Endodermal cell (in vitro differentiated cells): ENCODE measurements at regions not wholly inside any gene's neighbourhood (a gene's known extent, or its start where the extent isn't known, plus 50 kb on each side); places are given as distances from the start of the nearest gene placed in this dataset.

Experiments used
- DNase-seq: peaks from one replicate; pipeline ENCODE4 v3.0.0-alpha.2; 2017
- H3K27ac ChIP-seq: 2 replicates; pipeline ENCODE4 v1.5.1; 2013; ENCODE audit warnings: mild to moderate bottlenecking, low read depth, low read length, moderate library complexity
- H3K27me3 ChIP-seq: 2 replicates; pipeline ENCODE4 v1.6.1; 2013; ENCODE audit warnings: mild to moderate bottlenecking, low read length, moderate library complexity; ENCODE audit not compliant: insufficient read depth, control insufficient read depth, poor library complexity, severe bottlenecking
- H3K36me3 ChIP-seq: 2 replicates; pipeline ENCODE4 v1.7.0; 2013; ENCODE audit warnings: mild to moderate bottlenecking, low read length, moderate library complexity; ENCODE audit not compliant: control insufficient read depth, insufficient read depth
- H3K4me1 ChIP-seq: one replicate; pipeline ENCODE4 v1.7.0; 2013; ENCODE audit warnings: low read length; ENCODE audit not compliant: control insufficient read depth, insufficient read depth
- H3K4me3 ChIP-seq: 2 replicates; pipeline ENCODE4 v1.5.1; 2013; ENCODE audit warnings: mild to moderate bottlenecking, low read length, moderate library complexity
- H3K9ac ChIP-seq: 2 replicates; pipeline ENCODE4 v1.6.1; 2013; ENCODE audit warnings: mild to moderate bottlenecking, low read length, moderate library complexity; ENCODE audit not compliant: poor library complexity, severe bottlenecking; ENCODE audit errors: extremely low read depth
- H3K9me3 ChIP-seq: 2 replicates; pipeline ENCODE4 v1.6.1; 2013; ENCODE audit warnings: mild to moderate bottlenecking, low read length, moderate library complexity; ENCODE audit not compliant: control insufficient read depth
- H3K27ac Mint-ChIP-seq: 2 replicates; pipeline ENCODE4 v1.8.0; 2020; ENCODE audit warnings: mixed read lengths
- H3K27me3 Mint-ChIP-seq: 2 replicates; pipeline ENCODE4 v1.8.0; 2021; ENCODE audit warnings: mild to moderate bottlenecking, mixed read lengths; ENCODE audit not compliant: insufficient read depth
- H3K36me3 Mint-ChIP-seq: 2 replicates; pipeline ENCODE4 v1.8.0; 2020; ENCODE audit warnings: low read depth, mixed read lengths
- H3K4me1 Mint-ChIP-seq: 2 replicates; pipeline ENCODE4 v1.8.0; 2020; ENCODE audit warnings: mixed read lengths
- H3K4me3 Mint-ChIP-seq: 2 replicates; pipeline ENCODE4 v1.8.0; 2020; ENCODE audit warnings: mild to moderate bottlenecking, moderate library complexity, mixed read lengths
- H3K9me3 Mint-ChIP-seq: 2 replicates; pipeline ENCODE4 v1.8.0; 2020; ENCODE audit warnings: mild to moderate bottlenecking, mixed read lengths
- CTCF ChIP-seq: fragments of 200-600 bp; sonication (generic); conservative IDR thresholded peaks from 2 replicates; pipeline ENCODE4 v1.5.0; 2021; ENCODE audit warnings: antibody characterized with exemption, mild to moderate bottlenecking
- WGBS, 2 experiments: methylation state at CpG; one replicate each; pipeline versions ENCODE4 v1.1.5 to v1.1.7; 2013; ENCODE audit warnings: missing lambda C conversion rate in 2 of 2, mixed read lengths in 1 of 2; ENCODE audit not compliant: insufficient coverage in 1 of 2, insufficient read length in 1 of 2; 5-methylcytosine and 5-hydroxymethylcytosine counted together

- Mint-ChIP-seq H3K27me3 (peaks cover 37% of the 10 kb centered on the region), H3K27ac (peak overlapping the region; percentile 58), H3K9me3 (no peaks in the 10 kb centered on the region), H3K4me3 (peak overlapping the region; percentile 76), H3K4me1 (peaks cover 34% of the 10 kb centered on the region), H3K36me3 (no peaks in the 10 kb centered on the region)
- Histone ChIP-seq H3K36me3 (no peaks in the 10 kb centered on the region), H3K27ac (peak overlapping the region; percentile 47), H3K27me3 (peaks cover 5% of the 10 kb centered on the region), H3K9ac (peak overlapping the region; percentile 61), H3K9me3 (no peaks in the 10 kb centered on the region), H3K4me1 (peaks cover 4% of the 10 kb centered on the region), H3K4me3 (peak overlapping the region; percentile 91)
- DNase-seq = peak; percentile 90
- TF ChIP-seq CTCF = peak; percentile 16
- 0% methylated on average over 16 to 50 of the region's 50 CpGs for WGBS, 2 experiments
Observed at GRCh38 chr12:111034886-111035577, 114.7 kb upstream of the MYL2 start.

DNA sequence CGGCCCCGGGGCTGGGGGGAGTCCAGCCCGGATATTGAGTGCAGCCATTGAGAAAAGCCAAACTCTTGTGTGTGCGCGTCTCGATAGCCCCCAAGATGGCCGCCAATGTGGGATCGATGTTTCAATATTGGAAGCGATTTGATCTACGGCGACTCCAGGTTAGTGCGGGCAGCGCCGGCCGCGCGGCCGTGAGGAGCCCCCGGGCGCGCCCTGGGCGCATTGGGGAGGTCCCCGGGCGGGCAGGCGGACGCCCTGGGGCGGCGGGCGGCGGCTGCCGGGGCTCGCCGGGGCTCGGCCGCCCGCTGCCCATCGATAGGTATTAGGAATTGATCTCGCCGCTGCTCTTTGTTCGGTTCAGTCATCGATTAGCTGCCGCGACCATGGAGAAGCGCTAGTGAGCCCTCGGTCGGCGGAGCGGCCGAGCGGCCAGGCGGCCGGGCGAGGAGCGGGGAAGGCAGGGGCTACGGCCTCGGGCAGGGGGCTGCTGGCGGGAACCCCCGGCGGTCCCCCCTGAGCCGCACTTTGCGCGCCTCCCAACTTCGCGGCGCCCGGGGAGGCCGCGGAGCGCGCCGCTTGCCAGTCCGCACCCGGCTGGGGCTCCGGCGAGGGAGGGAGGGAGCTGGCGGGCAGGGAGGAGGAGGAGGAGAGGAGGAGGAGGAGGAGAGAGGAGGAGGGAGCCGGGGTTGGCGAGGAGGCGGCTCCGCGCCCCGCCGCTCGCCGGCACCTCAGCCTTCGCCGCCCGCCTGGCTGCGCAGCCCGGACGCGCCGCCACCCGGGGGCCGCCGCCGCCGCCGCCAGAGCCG is 113.9 kb upstream of the MYL2 start, which contains the start of gene CUX2:
CUX2 (plus strand) TSS at position 83 of the 803 bp plus-strand sequence.
- Mint-ChIP-seq H3K27me3 (peaks cover 40% of the 10 kb centered on the region), H3K9me3 (no peaks in the 10 kb centered on the region), H3K27ac (peak within 1 kb of the TSS; percentile 58), H3K4me1 (peaks cover 37% of the 10 kb centered on the region), H3K36me3 (no peaks in the 10 kb centered on the region), H3K4me3 (peak within 1 kb of the TSS; percentile 76)
- WGBS, 2 experiments = 0% methylated on average over 13 to 99 of the region's 100 CpGs
- peak; percentile 90 for DNase-seq
- no peak for TF ChIP-seq CTCF
- H3K9me3 ChIP-seq = no peaks in the 10 kb centered on the region
- H3K4me1 ChIP-seq = peaks cover 4% of the 10 kb centered on the region
- H3K9ac ChIP-seq = peak within 1 kb of the TSS; percentile 61
- H3K36me3 ChIP-seq = no peaks in the 10 kb centered on the region
- H3K4me3 ChIP-seq = peak within 1 kb of the TSS; percentile 91
- H3K27ac ChIP-seq = peak within 1 kb of the TSS; percentile 47
- peaks cover 5% of the 10 kb centered on the region for H3K27me3 ChIP-seq

GRCh38 chr12:111033281-111034082 is 113.1 kb upstream of the MYL2 start:
- Mint-ChIP-seq H3K4me1 (peaks cover 37% of the 10 kb centered on the region), H3K27me3 (peaks cover 40% of the 10 kb centered on the region), H3K9me3 (no peaks in the 10 kb centered on the region), H3K36me3 (no peaks in the 10 kb centered on the region), H3K4me3 (peak overlapping the region; percentile 76), H3K27ac (no peak overlapping the region)
- DNase-seq = peak; percentile 90
- 0% methylated on average over 17 to 89 of the region's 93 CpGs for WGBS, 2 experiments
- peak overlapping the region; percentile 29 for H3K27ac ChIP-seq
- H3K9me3 ChIP-seq = no peaks in the 10 kb centered on the region
- TF ChIP-seq CTCF = peak; percentile 94
- H3K9ac ChIP-seq = no peak overlapping the region
- peaks cover 5% of the 10 kb centered on the region for H3K27me3 ChIP-seq
- H3K4me1 ChIP-seq = peaks cover 4% of the 10 kb centered on the region
- no peaks in the 10 kb centered on the region for H3K36me3 ChIP-seq
- H3K4me3 ChIP-seq = peak overlapping the region; percentile 85
